NCI-H69 (cell line): ENCODE measurements at regions not wholly inside any gene's neighbourhood (a gene's known extent, or its start where the extent isn't known, plus 50 kb on each side); places are given as distances from the start of the nearest gene placed in this dataset.
"Not testable (repeated sequence)": the region's sequence is repeated elsewhere in the genome, so short reads cannot be mapped to it uniquely, and the experiment has no call there.

Source experiments
- DNase-seq: peaks from one replicate; lab custom pipeline; 2025; lab: John Stamatoyannopoulos, UW

- DNase-seq, result no peak
Observed at GRCh38 chr10:4230036-4230435, 445.0 kb upstream of the KLF6 start.

- DNase-seq, result no peak
Observed at GRCh38 chr10:4229106-4229505, 444.1 kb upstream of the KLF6 start.

- DNase-seq, result no peak
Observed at GRCh38 chr10:4227586-4227985, 442.6 kb upstream of the KLF6 start.

GRCh38 chr10:4226941-4227540, 442.0 kb upstream of the KLF6 start:
- DNase-seq, result no peak

- no peak for DNase-seq
Observed at GRCh38 chr10:4224178-4224577, 439.2 kb upstream of the KLF6 start.

GRCh38 chr10:4221310-4221709, 436.3 kb upstream of the KLF6 start:
- DNase-seq, result not testable (repeated sequence)

GRCh38 chr10:4219901-4220300, 434.9 kb upstream of the KLF6 start:
- no peak for DNase-seq

GRCh38 chr10:4217653-4218052, 432.6 kb upstream of the KLF6 start:
- DNase-seq, result no peak

GRCh38 chr10:4217187-4217586, 432.2 kb upstream of the KLF6 start:
- DNase-seq, result no peak

- no peak for DNase-seq
Observed at GRCh38 chr10:4216726-4217125, 431.7 kb upstream of the KLF6 start.

GRCh38 chr10:4215963-4216575, 431.1 kb upstream of the KLF6 start:
- DNase-seq, result no peak

- no peak for DNase-seq
Observed at GRCh38 chr10:4215485-4215884, 430.5 kb upstream of the KLF6 start.

- no peak for DNase-seq
Observed at GRCh38 chr10:4214908-4215307, 429.9 kb upstream of the KLF6 start.

- no peak for DNase-seq
Observed at GRCh38 chr10:4213441-4213840, 428.4 kb upstream of the KLF6 start.

GRCh38 chr10:4212111-4212630, 427.2 kb upstream of the KLF6 start:
- DNase-seq, result no peak

GRCh38 chr10:4208499-4208898, 423.5 kb upstream of the KLF6 start:
- no peak for DNase-seq

GRCh38 chr10:4205113-4205512, 420.1 kb upstream of the KLF6 start:
- DNase-seq, result no peak

GRCh38 chr10:4202938-4203337, 417.9 kb upstream of the KLF6 start:
- DNase-seq, result no peak

GRCh38 chr10:4201866-4202825, 417.1 kb upstream of the KLF6 start:
- DNase-seq, result no peak

GRCh38 chr10:4199196-4199595, 414.2 kb upstream of the KLF6 start:
- no peak for DNase-seq

GRCh38 chr10:4198216-4198615, 413.2 kb upstream of the KLF6 start:
- no peak for DNase-seq

GRCh38 chr10:4197676-4198075, 412.7 kb upstream of the KLF6 start:
- DNase-seq, result no peak
